HEK293 (cell line): ENCODE measurements at regions not wholly inside any gene's neighbourhood (a gene's known extent, or its start where the extent isn't known, plus 50 kb on each side); places are given as distances from the start of the nearest gene placed in this dataset.

Experiments
- CTCF ChIA-PET: fragments of 350-600 bp; formaldehyde crosslinking; extraction: SDS; loops from one replicate; lab custom pipeline; 2021; ENCODE audit warnings: antibody characterized with exemption; lab: Yijun Ruan, JAX
- POLR2A ChIA-PET: fragments of 300-600 bp; formaldehyde crosslinking; extraction: SDS; loops from one replicate; lab custom pipeline; 2020; ENCODE audit warnings: antibody characterized with exemption, inconsistent platforms; lab: Yijun Ruan, JAX
- H3K27ac ChIP-seq: fragments of 200-500 bp; sonication (Bioruptor generic); 2 replicates; pipeline ENCODE4 v1.5.1; 2014; ENCODE audit warnings: low read depth, low read length, control low read depth, inconsistent platforms; ENCODE audit errors: extremely low read depth
- H3K36me3 ChIP-seq, 2 experiments: fragments of 200-500 bp in 1 of 2; sonication (Bioruptor generic) in 1 of 2; 1 replicate in 1 of 2; 2 replicates in 1 of 2; pipeline ENCODE4 v1.5.1; 2014 to 2017; ENCODE audit warnings: inconsistent platforms in 2 of 2, low read length in 2 of 2; ENCODE audit not compliant: control insufficient read depth in 2 of 2, insufficient read depth in 1 of 2
- H3K4me1 ChIP-seq: fragments of 200-500 bp; sonication (Bioruptor generic); 2 replicates; pipeline ENCODE4 v1.5.1; 2014; ENCODE audit warnings: mild to moderate bottlenecking, low read length, inconsistent platforms; ENCODE audit not compliant: control insufficient read depth, insufficient read depth
- H3K4me3 ChIP-seq: 2 replicates; pipeline ENCODE4 v1.5.1; 2011; ENCODE audit warnings: low read depth, mild to moderate bottlenecking, control low read depth, low read length, moderate library complexity
- H3K9me3 ChIP-seq: fragments of 200-500 bp; sonication (Bioruptor generic); 2 replicates; pipeline ENCODE4 v1.5.1; 2014; ENCODE audit warnings: low read depth, low read length, inconsistent platforms; ENCODE audit not compliant: control insufficient read depth, insufficient read depth
- SP3 ChIP-seq: fragments of 450-650 bp; formaldehyde crosslinking; IDR thresholded peaks from 2 replicates; pipeline ENCODE4 v1.5.1; 2016; ENCODE audit warnings: missing biosample characterization, missing genetic modification characterization
- ZEB2 ChIP-seq: fragments of 450-650 bp; formaldehyde crosslinking; IDR thresholded peaks from 2 replicates; pipeline ENCODE4 v1.5.1; 2016; ENCODE audit warnings: missing biosample characterization, missing genetic modification characterization
- ZFP37 ChIP-seq: fragments of 450-650 bp; formaldehyde crosslinking; IDR thresholded peaks from 2 replicates; pipeline ENCODE4 v1.5.1; 2016; ENCODE audit warnings: missing biosample characterization, missing genetic modification characterization
- ZFP69B ChIP-seq: fragments of 450-650 bp; formaldehyde crosslinking; IDR thresholded peaks from 2 replicates; pipeline ENCODE4 v1.5.1; 2016; ENCODE audit warnings: missing biosample characterization, missing genetic modification characterization
- ZNF16 ChIP-seq: fragments of 450-650 bp; formaldehyde crosslinking; IDR thresholded peaks from 2 replicates; pipeline ENCODE4 v1.5.1; 2016; ENCODE audit warnings: low read depth, missing biosample characterization, missing genetic modification characterization
- ZNF184 ChIP-seq: fragments of 450-650 bp; IDR thresholded peaks from 2 replicates; pipeline ENCODE4 v1.5.1; 2018; ENCODE audit warnings: missing biosample characterization, mild to moderate bottlenecking, missing genetic modification characterization
- ZNF211 ChIP-seq: fragments of 450-650 bp; formaldehyde crosslinking; IDR thresholded peaks from 2 replicates; pipeline ENCODE4 v1.5.1; 2016; ENCODE audit warnings: low read depth, missing biosample characterization, missing genetic modification characterization
- ZNF274 ChIP-seq, 2 experiments: fragments of 200-500 bp in 1 of 2; fragments of 450-650 bp in 1 of 2; sonication (Bioruptor generic) in 1 of 2; formaldehyde crosslinking in 1 of 2; IDR thresholded peaks; 2 replicates each; pipeline versions ENCODE4 v1.5.1 to v1.6.1; 2014 to 2016; ENCODE audit warnings: borderline replicate concordance in 1 of 2, inconsistent platforms in 1 of 2, low read length in 1 of 2, missing biosample characterization in 1 of 2, missing genetic modification characterization in 1 of 2
- ZNF354C ChIP-seq: fragments of 450-650 bp; formaldehyde crosslinking; IDR thresholded peaks from 2 replicates; pipeline ENCODE4 v1.5.1; 2016; ENCODE audit warnings: missing biosample characterization, missing genetic modification characterization, low read depth, borderline replicate concordance
- ZNF501 ChIP-seq: fragments of 450-650 bp; formaldehyde crosslinking; IDR thresholded peaks from 2 replicates; pipeline ENCODE4 v1.5.1; 2016; ENCODE audit warnings: missing biosample characterization, missing genetic modification characterization
- ZNF530 ChIP-seq: fragments of 450-650 bp; formaldehyde crosslinking; IDR thresholded peaks from 2 replicates; pipeline ENCODE4 v1.5.1; 2016; ENCODE audit warnings: low read depth, missing biosample characterization, missing genetic modification characterization
- ZNF544 ChIP-seq: fragments of 450-650 bp; formaldehyde crosslinking; IDR thresholded peaks from 2 replicates; pipeline ENCODE4 v1.5.0; 2017; ENCODE audit warnings: missing biosample characterization, missing genetic modification characterization
- ZNF558 ChIP-seq: fragments of 450-650 bp; formaldehyde crosslinking; IDR thresholded peaks from 2 replicates; pipeline ENCODE4 v1.5.1; 2016; ENCODE audit warnings: missing biosample characterization, missing genetic modification characterization
- ZNF571 ChIP-seq: fragments of 450-650 bp; formaldehyde crosslinking; IDR thresholded peaks from 2 replicates; pipeline ENCODE4 v1.5.0; 2017; ENCODE audit warnings: missing biosample characterization, missing genetic modification characterization
- ZNF585B ChIP-seq: fragments of 450-650 bp; formaldehyde crosslinking; IDR thresholded peaks from 2 replicates; pipeline ENCODE4 v1.5.1; 2016; ENCODE audit warnings: missing biosample characterization, missing genetic modification characterization
- ZNF626 ChIP-seq: fragments of 450-650 bp; sonication (Bioruptor Pico); formaldehyde crosslinking; IDR thresholded peaks from 2 replicates; pipeline ENCODE4 v1.5.1; 2018; ENCODE audit warnings: missing biosample characterization, missing genetic modification characterization, inconsistent platforms
- ZNF776 ChIP-seq: fragments of 450-650 bp; formaldehyde crosslinking; IDR thresholded peaks from 2 replicates; pipeline ENCODE4 v1.5.0; 2017; ENCODE audit warnings: missing biosample characterization, missing genetic modification characterization, borderline replicate concordance
- ZNF791 ChIP-seq: fragments of 450-650 bp; formaldehyde crosslinking; IDR thresholded peaks from 2 replicates; pipeline ENCODE4 v1.5.1; 2016; ENCODE audit warnings: missing biosample characterization, missing genetic modification characterization
- ZSCAN23 ChIP-seq: fragments of 450-650 bp; formaldehyde crosslinking; IDR thresholded peaks from 2 replicates; pipeline ENCODE4 v1.5.1; 2016; ENCODE audit warnings: missing biosample characterization, missing genetic modification characterization
- ZXDB ChIP-seq: fragments of 450-650 bp; formaldehyde crosslinking; IDR thresholded peaks from 2 replicates; pipeline ENCODE4 v1.5.1; 2016; ENCODE audit warnings: missing biosample characterization, missing genetic modification characterization
- TF ChIP-seq, protein P1 (sequence below): fragments of 450-650 bp; formaldehyde crosslinking; IDR thresholded peaks from 2 replicates; pipeline ENCODE4 v1.5.1; 2016; ENCODE audit warnings: missing biosample characterization, missing genetic modification characterization
- TF ChIP-seq, protein P2 (sequence below): fragments of 450-650 bp; formaldehyde crosslinking; IDR thresholded peaks from 2 replicates; pipeline ENCODE4 v1.5.1; 2016; ENCODE audit warnings: missing biosample characterization, missing genetic modification characterization
- TF ChIP-seq, protein P3 (sequence below): fragments of 450-650 bp; formaldehyde crosslinking; IDR thresholded peaks from 2 replicates; pipeline ENCODE4 v1.5.1; 2016; ENCODE audit warnings: missing biosample characterization, missing genetic modification characterization
- TF ChIP-seq, protein P4 (sequence below): fragments of 450-650 bp; formaldehyde crosslinking; IDR thresholded peaks from 2 replicates; pipeline ENCODE4 v1.5.1; 2016; ENCODE audit warnings: missing biosample characterization, missing genetic modification characterization, borderline replicate concordance

DNA sequence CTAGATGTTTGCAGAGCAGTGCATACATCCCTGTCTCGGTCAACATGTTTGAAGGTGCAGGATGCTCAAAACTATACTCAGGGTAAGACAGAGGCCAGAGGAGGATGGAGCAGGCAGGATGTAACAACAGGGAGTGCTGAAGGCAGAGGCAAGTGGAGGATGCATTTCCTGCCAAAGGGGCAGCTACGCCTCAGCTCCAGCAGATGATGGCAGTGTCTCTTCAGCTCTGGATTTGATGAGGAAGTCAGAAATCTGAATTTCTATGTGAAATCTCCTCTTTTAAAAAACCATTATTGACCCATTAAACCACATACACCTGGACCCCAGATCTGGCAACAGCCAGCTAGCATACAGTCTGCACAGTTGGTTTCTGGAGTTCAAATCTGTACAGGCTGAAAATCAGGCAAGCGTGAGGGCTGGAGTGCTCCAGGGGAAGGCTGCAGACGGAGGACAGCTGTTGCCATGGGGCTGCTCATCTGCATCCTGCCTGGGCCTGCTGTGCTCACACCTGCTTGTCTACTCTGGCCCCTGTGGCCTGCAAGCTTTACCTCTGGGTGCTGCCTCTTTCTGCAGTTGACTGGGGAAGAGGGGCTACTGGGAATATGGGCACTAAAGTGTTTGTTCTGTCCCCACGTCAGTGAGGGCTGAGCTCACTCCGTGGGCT lies 152.9 kb upstream of the SLC28A3 start:
- Histone ChIP-seq H3K4me3 (no peak overlapping the region), H3K27ac (no peak overlapping the region), H3K36me3 (no peaks in the 10 kb centered on the region), H3K4me1 (no peaks in the 10 kb centered on the region), H3K9me3 (no peaks in the 10 kb centered on the region)
- CTCF ChIA-PET: interaction anchor here (0.7 to 0.8 kb wide), 2 partner anchors 205 to 497 kb away, joined by 3 to 4 read pairs; no protein-coding TSS in a partner anchor
- POLR2A ChIA-PET: no interaction called here
- TF ChIP-seq ZNF211 (no peak), ZNF791 (no peak), ZNF16 (tag by site-specific recombination) (no peak), ZNF585B (tag by site-specific recombination) (no peak), ZNF558 (no peak), ZNF544 (tag by site-specific recombination) (no peak), ZFP69B (tag by site-specific recombination) (no peak)
- TF ChIP-seq, protein P1, sequence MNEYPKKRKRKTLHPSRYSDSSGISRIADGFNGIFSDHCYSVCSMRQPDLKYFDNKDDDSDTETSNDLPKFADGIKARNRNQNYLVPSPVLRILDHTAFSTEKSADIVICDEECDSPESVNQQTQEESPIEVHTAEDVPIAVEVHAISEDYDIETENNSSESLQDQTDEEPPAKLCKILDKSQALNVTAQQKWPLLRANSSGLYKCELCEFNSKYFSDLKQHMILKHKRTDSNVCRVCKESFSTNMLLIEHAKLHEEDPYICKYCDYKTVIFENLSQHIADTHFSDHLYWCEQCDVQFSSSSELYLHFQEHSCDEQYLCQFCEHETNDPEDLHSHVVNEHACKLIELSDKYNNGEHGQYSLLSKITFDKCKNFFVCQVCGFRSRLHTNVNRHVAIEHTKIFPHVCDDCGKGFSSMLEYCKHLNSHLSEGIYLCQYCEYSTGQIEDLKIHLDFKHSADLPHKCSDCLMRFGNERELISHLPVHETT (tag by site-specific recombination): no peak

DNA sequence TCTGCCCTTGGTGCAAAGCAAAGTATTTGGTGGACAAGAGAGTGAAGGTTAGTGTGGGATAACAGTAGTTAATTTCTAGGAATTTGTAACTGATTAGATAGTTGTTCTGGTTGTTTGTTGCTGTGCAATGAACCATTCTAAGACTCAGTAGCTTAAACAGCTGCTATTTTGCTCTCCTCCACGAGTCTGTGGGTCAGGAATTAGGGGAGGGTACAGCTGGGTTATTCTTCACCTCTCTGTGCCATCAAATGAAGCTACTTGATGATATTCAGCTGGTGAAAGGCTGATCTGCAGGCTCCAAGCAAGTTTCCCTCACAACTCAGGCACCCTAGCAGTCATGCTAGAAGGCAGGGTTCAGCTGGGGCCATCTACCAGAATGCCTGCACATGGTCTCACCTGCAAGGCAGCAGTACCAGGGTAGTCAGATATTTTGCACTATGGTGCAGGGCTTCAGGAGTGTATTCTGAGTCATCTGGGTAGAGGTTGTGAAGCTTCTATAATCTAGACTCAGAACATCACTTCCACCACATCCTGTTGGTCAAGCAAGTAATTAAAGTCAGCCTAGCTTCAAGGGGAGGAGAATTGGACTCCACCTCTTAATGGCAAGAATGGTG lies 159.5 kb upstream of the SLC28A3 start:
- Histone ChIP-seq H3K4me1 (no peaks in the 10 kb centered on the region), H3K9me3 (no peaks in the 10 kb centered on the region), H3K36me3 (no peaks in the 10 kb centered on the region), H3K4me3 (no peak overlapping the region), H3K27ac (no peak overlapping the region)
- TF ChIP-seq ZSCAN23 (tag by site-specific recombination) (no peak), ZNF776 (tag by site-specific recombination) (no peak), ZNF211 (no peak)
- TF ChIP-seq, protein P2, sequence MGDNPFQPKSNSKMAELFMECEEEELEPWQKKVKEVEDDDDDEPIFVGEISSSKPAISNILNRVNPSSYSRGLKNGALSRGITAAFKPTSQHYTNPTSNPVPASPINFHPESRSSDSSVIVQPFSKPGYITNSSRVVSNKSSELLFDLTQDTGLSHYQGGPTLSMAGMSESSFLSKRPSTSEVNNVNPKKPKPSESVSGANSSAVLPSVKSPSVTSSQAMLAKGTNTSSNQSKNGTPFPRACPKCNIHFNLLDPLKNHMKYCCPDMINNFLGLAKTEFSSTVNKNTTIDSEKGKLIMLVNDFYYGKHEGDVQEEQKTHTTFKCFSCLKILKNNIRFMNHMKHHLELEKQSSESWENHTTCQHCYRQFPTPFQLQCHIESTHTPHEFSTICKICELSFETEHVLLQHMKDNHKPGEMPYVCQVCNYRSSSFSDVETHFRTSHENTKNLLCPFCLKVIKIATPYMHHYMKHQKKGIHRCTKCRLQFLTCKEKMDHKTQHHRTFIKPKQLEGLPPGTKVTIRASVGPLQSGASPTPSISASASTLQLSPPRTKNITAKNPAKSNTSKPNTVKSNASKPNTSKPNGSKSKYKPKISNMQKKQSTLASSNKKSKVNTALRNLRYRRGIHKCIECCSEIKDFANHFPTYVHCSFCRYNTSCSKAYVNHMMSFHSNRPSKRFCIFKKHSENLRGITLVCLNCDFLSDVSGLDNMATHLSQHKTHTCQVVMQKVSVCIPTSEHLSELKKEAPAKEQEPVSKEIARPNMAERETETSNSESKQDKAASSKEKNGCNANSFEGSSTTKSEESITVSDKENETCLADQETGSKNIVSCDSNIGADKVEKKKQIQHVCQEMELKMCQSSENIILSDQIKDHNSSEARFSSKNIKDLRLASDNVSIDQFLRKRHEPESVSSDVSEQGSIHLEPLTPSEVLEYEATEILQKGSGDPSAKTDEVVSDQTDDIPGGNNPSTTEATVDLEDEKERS (tag by site-specific recombination): no peak
- ChIA-PET POLR2A (no interaction called here), CTCF (no interaction called here)

DNA sequence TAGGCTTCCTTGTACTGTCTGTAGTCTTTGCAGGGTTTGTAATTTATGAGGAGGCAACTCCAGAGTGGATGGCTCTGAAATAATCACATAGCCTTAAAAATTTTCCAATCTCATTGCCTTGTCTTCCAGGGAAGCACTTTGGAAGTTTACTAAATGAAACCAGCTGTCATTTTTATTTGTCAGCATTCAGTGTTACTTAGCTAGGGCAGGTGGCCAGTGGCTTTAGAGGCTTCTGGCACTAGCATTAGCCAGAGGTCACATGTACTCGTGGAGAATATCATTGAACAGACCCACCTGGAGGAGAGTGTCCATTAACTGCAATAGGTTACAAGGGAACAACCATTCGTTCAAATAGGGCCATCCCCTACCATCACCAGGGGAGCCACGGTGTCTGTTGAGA lies 160.3 kb upstream of the SLC28A3 start:
- H3K36me3 ChIP-seq: no peaks in the 10 kb centered on the region
- H3K4me1 ChIP-seq: no peaks in the 10 kb centered on the region
- H3K27ac ChIP-seq: no peak overlapping the region
- CTCF ChIA-PET: no interaction called here
- H3K9me3 ChIP-seq: no peaks in the 10 kb centered on the region
- POLR2A ChIA-PET: no interaction called here
- H3K4me3 ChIP-seq: no peak overlapping the region
- TF ChIP-seq ZFP37 (tag by site-specific recombination): no peak
- TF ChIP-seq ZNF354C (tag by site-specific recombination): no peak
- TF ChIP-seq ZNF274 (IDR thresholded peaks at IDR 0.05; ENCODE audit: low read length): no peak
- no peak for TF ChIP-seq ZNF274 (tag by site-specific recombination; IDR thresholded peaks at IDR 0.05; ENCODE audit: borderline replicate concordance)
- TF ChIP-seq, protein P3, sequence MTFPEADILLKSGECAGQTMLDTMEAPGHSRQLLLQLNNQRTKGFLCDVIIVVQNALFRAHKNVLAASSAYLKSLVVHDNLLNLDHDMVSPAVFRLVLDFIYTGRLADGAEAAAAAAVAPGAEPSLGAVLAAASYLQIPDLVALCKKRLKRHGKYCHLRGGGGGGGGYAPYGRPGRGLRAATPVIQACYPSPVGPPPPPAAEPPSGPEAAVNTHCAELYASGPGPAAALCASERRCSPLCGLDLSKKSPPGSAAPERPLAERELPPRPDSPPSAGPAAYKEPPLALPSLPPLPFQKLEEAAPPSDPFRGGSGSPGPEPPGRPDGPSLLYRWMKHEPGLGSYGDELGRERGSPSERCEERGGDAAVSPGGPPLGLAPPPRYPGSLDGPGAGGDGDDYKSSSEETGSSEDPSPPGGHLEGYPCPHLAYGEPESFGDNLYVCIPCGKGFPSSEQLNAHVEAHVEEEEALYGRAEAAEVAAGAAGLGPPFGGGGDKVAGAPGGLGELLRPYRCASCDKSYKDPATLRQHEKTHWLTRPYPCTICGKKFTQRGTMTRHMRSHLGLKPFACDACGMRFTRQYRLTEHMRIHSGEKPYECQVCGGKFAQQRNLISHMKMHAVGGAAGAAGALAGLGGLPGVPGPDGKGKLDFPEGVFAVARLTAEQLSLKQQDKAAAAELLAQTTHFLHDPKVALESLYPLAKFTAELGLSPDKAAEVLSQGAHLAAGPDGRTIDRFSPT: no peak
- no peak for TF ChIP-seq ZNF184
- TF ChIP-seq, protein P4, sequence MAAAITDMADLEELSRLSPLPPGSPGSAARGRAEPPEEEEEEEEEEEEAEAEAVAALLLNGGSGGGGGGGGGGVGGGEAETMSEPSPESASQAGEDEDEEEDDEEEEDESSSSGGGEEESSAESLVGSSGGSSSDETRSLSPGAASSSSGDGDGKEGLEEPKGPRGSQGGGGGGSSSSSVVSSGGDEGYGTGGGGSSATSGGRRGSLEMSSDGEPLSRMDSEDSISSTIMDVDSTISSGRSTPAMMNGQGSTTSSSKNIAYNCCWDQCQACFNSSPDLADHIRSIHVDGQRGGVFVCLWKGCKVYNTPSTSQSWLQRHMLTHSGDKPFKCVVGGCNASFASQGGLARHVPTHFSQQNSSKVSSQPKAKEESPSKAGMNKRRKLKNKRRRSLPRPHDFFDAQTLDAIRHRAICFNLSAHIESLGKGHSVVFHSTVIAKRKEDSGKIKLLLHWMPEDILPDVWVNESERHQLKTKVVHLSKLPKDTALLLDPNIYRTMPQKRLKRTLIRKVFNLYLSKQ (tag by site-specific recombination): no peak
- no peak for TF ChIP-seq SP3 (tag by site-specific recombination)
- no peak for TF ChIP-seq ZEB2 (tag by site-specific recombination)
- no peak for TF ChIP-seq ZXDB
- no peak for TF ChIP-seq ZNF530 (tag by site-specific recombination)
- TF ChIP-seq ZNF626 (tag by site-specific recombination): no peak
- no peak for TF ChIP-seq ZNF571 (tag by site-specific recombination)
- no peak for TF ChIP-seq ZNF501 (tag by site-specific recombination)
